H9 (cell line): ENCODE measurements at regions not wholly inside any gene's neighbourhood (a gene's known extent, or its start where the extent isn't known, plus 50 kb on each side); places are given as distances from the start of the nearest gene placed in this dataset.

Experiments used
- DNase-seq: peaks from one replicate; pipeline ENCODE4 v3.0.0-alpha.2; 2017
- H2AFZ ChIP-seq: one replicate; pipeline ENCODE4 v1.6.1; 2013; ENCODE audit warnings: mild to moderate bottlenecking, low read length, control low read depth, moderate library complexity
- H2AK5ac ChIP-seq: 2 replicates; pipeline ENCODE4 v1.6.1; 2013; ENCODE audit warnings: low read length, control low read depth, mixed read lengths; ENCODE audit not compliant: insufficient read length
- H2BK120ac ChIP-seq: one replicate; pipeline ENCODE4 v1.6.1; 2013; ENCODE audit warnings: low read depth, mild to moderate bottlenecking, low read length, control low read depth, inconsistent platforms; ENCODE audit not compliant: poor library complexity, severe bottlenecking
- H2BK12ac ChIP-seq: 2 replicates; pipeline ENCODE4 v1.6.1; 2013; ENCODE audit warnings: low read length, control low read depth, mixed read lengths, low read depth; ENCODE audit not compliant: insufficient read length
- H2BK15ac ChIP-seq: 2 replicates; pipeline ENCODE4 v1.6.1; 2013; ENCODE audit warnings: low read depth, low read length, control low read depth
- H2BK20ac ChIP-seq: one replicate; pipeline ENCODE4 v1.6.1; 2013; ENCODE audit warnings: low read depth, mild to moderate bottlenecking, low read length, control low read depth, inconsistent platforms; ENCODE audit not compliant: poor library complexity, severe bottlenecking
- H2BK5ac ChIP-seq: 2 replicates; pipeline ENCODE4 v1.6.1; 2013; ENCODE audit warnings: low read length, control low read depth, mixed read lengths; ENCODE audit not compliant: insufficient read length
- H3K14ac ChIP-seq: 2 replicates; pipeline ENCODE4 v1.6.1; 2013; ENCODE audit warnings: low read length, control low read depth; ENCODE audit not compliant: insufficient read depth
- H3K18ac ChIP-seq: 2 replicates; pipeline ENCODE4 v1.6.1; 2013; ENCODE audit warnings: low read depth, mild to moderate bottlenecking, mixed read lengths, low read length, control low read depth; ENCODE audit not compliant: insufficient read length
- H3K23ac ChIP-seq: 2 replicates; pipeline ENCODE4 v1.6.1; 2013; ENCODE audit warnings: low read length, control low read depth, mixed read lengths, low read depth; ENCODE audit not compliant: insufficient read length
- H3K23me2 ChIP-seq: 2 replicates; pipeline ENCODE4 v1.6.1; 2013; ENCODE audit warnings: low read depth, mild to moderate bottlenecking, mixed read lengths, low read length, control low read depth; ENCODE audit not compliant: insufficient read length, poor library complexity, severe bottlenecking
- H3K27ac ChIP-seq: 2 replicates; pipeline ENCODE4 v1.5.1; 2013; ENCODE audit warnings: low read length, control low read depth, mixed read lengths, low read depth; ENCODE audit not compliant: insufficient read length
- H3K27me3 ChIP-seq: 2 replicates; pipeline ENCODE4 v1.6.1; 2013; ENCODE audit warnings: low read length, control low read depth, inconsistent platforms; ENCODE audit not compliant: insufficient read depth
- H3K4ac ChIP-seq: 2 replicates; pipeline ENCODE4 v1.6.1; 2013; ENCODE audit warnings: low read depth, mild to moderate bottlenecking, control low read depth, inconsistent platforms, low read length, moderate library complexity
- H3K4me1 ChIP-seq: 2 replicates; pipeline ENCODE4 v1.6.1; 2013; ENCODE audit warnings: low read length, control low read depth, inconsistent platforms; ENCODE audit not compliant: insufficient read depth
- H3K4me2 ChIP-seq: 2 replicates; pipeline ENCODE4 v1.6.1; 2013; ENCODE audit warnings: low read length, control low read depth, mixed read lengths; ENCODE audit not compliant: insufficient read length, insufficient read depth
- H3K56ac ChIP-seq: 2 replicates; pipeline ENCODE4 v1.6.1; 2013; ENCODE audit warnings: low read depth, mild to moderate bottlenecking, mixed read lengths, low read length, control low read depth; ENCODE audit not compliant: insufficient read length
- H3K79me1 ChIP-seq: 2 replicates; pipeline ENCODE4 v1.6.1; 2013; ENCODE audit warnings: low read depth, mild to moderate bottlenecking, moderate library complexity, low read length, control low read depth, inconsistent platforms; ENCODE audit not compliant: insufficient read depth, poor library complexity, severe bottlenecking
- H3K79me2 ChIP-seq: 2 replicates; pipeline ENCODE4 v1.6.1; 2013; ENCODE audit warnings: low read length, control low read depth, inconsistent platforms; ENCODE audit not compliant: insufficient read depth
- H3K9ac ChIP-seq: 2 replicates; pipeline ENCODE4 v1.6.1; 2013; ENCODE audit warnings: low read length, control low read depth, mixed read lengths; ENCODE audit not compliant: insufficient read length; ENCODE audit errors: extremely low read depth
- H3K9me3 ChIP-seq: one replicate; pipeline ENCODE4 v1.6.1; 2013; ENCODE audit warnings: low read depth, low read length, inconsistent platforms; ENCODE audit not compliant: control insufficient read depth
- H3T11ph ChIP-seq: one replicate; pipeline ENCODE4 v1.6.1; 2013; ENCODE audit warnings: mild to moderate bottlenecking, low read length, control low read depth, inconsistent platforms
- H4K20me1 ChIP-seq: one replicate; pipeline ENCODE4 v1.6.1; 2013; ENCODE audit not compliant: control insufficient read depth, insufficient read length, insufficient read depth
- H4K5ac ChIP-seq: 2 replicates; pipeline ENCODE4 v1.6.1; 2013; ENCODE audit warnings: low read depth, mild to moderate bottlenecking, mixed read lengths, low read length, control low read depth; ENCODE audit not compliant: insufficient read length
- H4K8ac ChIP-seq: replicated peaks from 2 replicates; pipeline ENCODE4 v1.6.1; 2013; ENCODE audit warnings: low read length, control low read depth, mixed read lengths, low read depth; ENCODE audit not compliant: insufficient read length
- H4K91ac ChIP-seq: 2 replicates; pipeline ENCODE4 v1.6.1; 2013; ENCODE audit warnings: low read depth, mild to moderate bottlenecking, moderate library complexity, mixed read lengths, low read length, control low read depth; ENCODE audit not compliant: insufficient read length
- H3K27ac Mint-ChIP-seq, 3 experiments: 2 replicates in 2 of 3; 3 replicates in 1 of 3; pipeline ENCODE4 v1.8.0; 2020 to 2021; ENCODE audit warnings: mixed read lengths in 3 of 3, mild to moderate bottlenecking in 1 of 3, moderate library complexity in 1 of 3
- H3K27me3 Mint-ChIP-seq: 2 replicates; pipeline ENCODE4 v1.8.0; 2021; ENCODE audit warnings: low read depth, mild to moderate bottlenecking, moderate library complexity, mixed read lengths
- H3K36me3 Mint-ChIP-seq, 3 experiments: 2 replicates in 2 of 3; 3 replicates in 1 of 3; pipeline ENCODE4 v1.8.0; 2020 to 2021; ENCODE audit warnings: low read depth in 3 of 3, mixed read lengths in 3 of 3; ENCODE audit not compliant: insufficient read depth in 1 of 3
- H3K4me1 Mint-ChIP-seq, 2 experiments: 2 replicates each; pipeline ENCODE4 v1.8.0; 2020; ENCODE audit warnings: mixed read lengths in 2 of 2
- H3K4me3 Mint-ChIP-seq, 2 experiments: 2 replicates in 1 of 2; 3 replicates in 1 of 2; pipeline ENCODE4 v1.8.0; 2020 to 2021; ENCODE audit warnings: mild to moderate bottlenecking in 2 of 2, mixed read lengths in 2 of 2, moderate library complexity in 1 of 2
- H3K9me3 Mint-ChIP-seq, 2 experiments: 2 replicates in 1 of 2; 3 replicates in 1 of 2; pipeline ENCODE4 v1.8.0; 2020; ENCODE audit warnings: mild to moderate bottlenecking in 2 of 2, mixed read lengths in 2 of 2, moderate library complexity in 1 of 2
- CTCF ChIP-seq: fragments of 200-600 bp; sonication (generic); conservative IDR thresholded peaks from 3 replicates; pipeline ENCODE4 v1.8.0; 2021; ENCODE audit warnings: antibody characterized with exemption, mild to moderate bottlenecking
- WGBS: extraction: QIAGEN DNeasy Blood & Tissue Kit; methylation state at CpG from one replicate; pipeline ENCODE4 v1.1.7; 2013; ENCODE audit warnings: missing lambda C conversion rate, low lambda C conversion rate, mixed read lengths; ENCODE audit not compliant: insufficient read length; ENCODE audit errors: extremely low coverage; 5-methylcytosine and 5-hydroxymethylcytosine counted together

GRCh38 chr16:77663711-77664110 is 58.6 kb upstream of the NUDT7 start:
- Mint-ChIP-seq H3K4me3 (no peak overlapping the region), H3K27me3 (peaks cover 9% of the 10 kb centered on the region), H3K9me3 (peaks cover 6 to 8% of the 10 kb centered on the region in 2 experiments; a peak in 4 of 5 replicates), H3K4me1 (peaks cover 8 to 10% of the 10 kb centered on the region in 2 experiments), H3K27ac (no peak overlapping the region), H3K36me3 (peaks cover 0 to 8% (median 0%) of the 10 kb centered on the region in 3 experiments; a peak in 2 of 7 replicates)
- H3K23me2 ChIP-seq: no peaks in the 10 kb centered on the region
- no peak overlapping the region for H2BK15ac ChIP-seq
- WGBS: no CpG with 5 or more reads among the region's 2 CpGs
- H3K4me2 ChIP-seq: no peak overlapping the region
- no peak overlapping the region for H2AFZ ChIP-seq
- H2BK20ac ChIP-seq: no peak overlapping the region
- H3K14ac ChIP-seq: no peak overlapping the region
- H4K20me1 ChIP-seq: no peaks in the 10 kb centered on the region
- no peak for DNase-seq
- H3K18ac ChIP-seq: no peak overlapping the region
- no peak for TF ChIP-seq CTCF
- H3K9ac ChIP-seq: no peak overlapping the region
- H4K5ac ChIP-seq: no peak overlapping the region
- H4K8ac ChIP-seq: no peak overlapping the region
- H2BK120ac ChIP-seq: no peak overlapping the region
- no peaks in the 10 kb centered on the region; the same call in 1 of the 2 replicates for H3K79me2 ChIP-seq
- H3K56ac ChIP-seq: no peak overlapping the region
- no peaks in the 10 kb centered on the region; the same call in 1 of the 2 replicates for H3K27me3 ChIP-seq
- no peak overlapping the region for H3K4ac ChIP-seq
- H3K9me3 ChIP-seq: no peaks in the 10 kb centered on the region
- no peak overlapping the region for H3K27ac ChIP-seq
- no peak overlapping the region for H3T11ph ChIP-seq
- no peaks in the 10 kb centered on the region for H3K79me1 ChIP-seq
- H3K23ac ChIP-seq: no peak overlapping the region
- no peak overlapping the region for H2AK5ac ChIP-seq
- no peak overlapping the region for H4K91ac ChIP-seq
- H2BK12ac ChIP-seq: no peak overlapping the region
- no peaks in the 10 kb centered on the region; the same call in 1 of the 2 replicates for H3K4me1 ChIP-seq
- H2BK5ac ChIP-seq: no peak overlapping the region
